Activated CD4-positive, alpha-beta memory T cell treated with anti-CD3 and anti-CD28 coated beads for 36 hours (primary cell): ENCODE measurements at regions not wholly inside any gene's neighbourhood (a gene's known extent, or its start where the extent isn't known, plus 50 kb on each side); places are given as distances from the start of the nearest gene placed in this dataset.

Source experiments
- CTCF ChIA-PET: fragments of 350-600 bp; sonication (Branson Sonifier 250); formaldehyde crosslinking; loops from one replicate; lab custom pipeline; 2021; ENCODE audit warnings: antibody characterized with exemption, inconsistent platforms; lab: Charles Lee
- POLR2A ChIA-PET: fragments of 350-600 bp; sonication (Branson Sonifier 250); formaldehyde crosslinking; loops from one replicate; lab custom pipeline; 2021; ENCODE audit warnings: antibody characterized with exemption; lab: Charles Lee
- DNase-seq: peaks from one replicate; pipeline ENCODE4 v3.0.0-alpha.2; 2020
- H3K27ac Mint-ChIP-seq: one replicate; pipeline ENCODE4 v1.8.0; 2021; ENCODE audit warnings: mixed read lengths
- H3K27me3 Mint-ChIP-seq: one replicate; pipeline ENCODE4 v1.8.0; 2021; ENCODE audit warnings: mixed read lengths
- H3K36me3 Mint-ChIP-seq: one replicate; pipeline ENCODE4 v1.8.0; 2021; ENCODE audit warnings: mixed read lengths
- H3K4me1 Mint-ChIP-seq: one replicate; pipeline ENCODE4 v1.8.0; 2021; ENCODE audit warnings: low read depth, mixed read lengths
- H3K4me3 Mint-ChIP-seq: one replicate; pipeline ENCODE4 v1.8.0; 2021; ENCODE audit warnings: mild to moderate bottlenecking, mixed read lengths
- H3K9me3 Mint-ChIP-seq: one replicate; pipeline ENCODE4 v1.8.0; 2021; ENCODE audit warnings: mixed read lengths
- intact Hi-C: fragments of 100-400 bp; cut with micrococcal nuclease; formaldehyde crosslinking; loops from one replicate; pipeline ENCODE4 v1.15.1; 2023

- H3K9me3 Mint-ChIP-seq, result peaks cover 29% of the 10 kb centered on the region
- intact Hi-C loops, result no loop called here
- no peak overlapping the region for H3K27ac Mint-ChIP-seq
- POLR2A ChIA-PET, result no interaction called here
- no peak overlapping the region for H3K4me3 Mint-ChIP-seq
- CTCF ChIA-PET, result no interaction called here
- H3K4me1 Mint-ChIP-seq, result no peaks in the 10 kb centered on the region
- H3K36me3 Mint-ChIP-seq, result peaks cover 2% of the 10 kb centered on the region
- no peak for DNase-seq
- peaks cover 4% of the 10 kb centered on the region for H3K27me3 Mint-ChIP-seq
Measured at GRCh38 chr1:115577513-115577912, 64.3 kb upstream of the VANGL1 start.

GRCh38 chr1:115575661-115576060 lies 66.1 kb upstream of the VANGL1 start:
- no peak for DNase-seq
- CTCF ChIA-PET, result no interaction called here
- H3K4me3 Mint-ChIP-seq, result no peak overlapping the region
- intact Hi-C loops, result no loop called here
- peaks cover 33% of the 10 kb centered on the region for H3K9me3 Mint-ChIP-seq
- H3K36me3 Mint-ChIP-seq, result peaks cover 2% of the 10 kb centered on the region
- H3K27ac Mint-ChIP-seq, result no peak overlapping the region
- peaks cover 4% of the 10 kb centered on the region for H3K27me3 Mint-ChIP-seq
- POLR2A ChIA-PET, result no interaction called here
- no peaks in the 10 kb centered on the region for H3K4me1 Mint-ChIP-seq

GRCh38 chr1:115572710-115573109 lies 69.1 kb upstream of the VANGL1 start:
- H3K9me3 Mint-ChIP-seq, result peaks cover 25% of the 10 kb centered on the region
- CTCF ChIA-PET, result interaction anchor here (0.7 kb wide), 1 partner anchor 406 kb away, joined by 6 read pairs; no protein-coding TSS in a partner anchor
- POLR2A ChIA-PET, result no interaction called here
- no peak overlapping the region for H3K27ac Mint-ChIP-seq
- H3K36me3 Mint-ChIP-seq, result peaks cover 2% of the 10 kb centered on the region
- no peak for DNase-seq
- H3K4me3 Mint-ChIP-seq, result no peak overlapping the region
- H3K27me3 Mint-ChIP-seq, result peaks cover 1% of the 10 kb centered on the region
- intact Hi-C loops, result no loop called here
- no peaks in the 10 kb centered on the region for H3K4me1 Mint-ChIP-seq

- Mint-ChIP-seq H3K27ac (no peak overlapping the region), H3K36me3 (no peaks in the 10 kb centered on the region), H3K4me3 (no peak overlapping the region), H3K9me3 (peaks cover 16% of the 10 kb centered on the region), H3K4me1 (no peaks in the 10 kb centered on the region), H3K27me3 (peaks cover 17% of the 10 kb centered on the region)
- ChIA-PET CTCF (no interaction called here), POLR2A (no interaction called here)
- intact Hi-C loops, result no loop called here
- DNase-seq, result no peak
Measured at GRCh38 chr1:115567431-115567830, 74.3 kb upstream of the VANGL1 start.

GRCh38 chr1:115565791-115566190 lies 76.0 kb upstream of the VANGL1 start:
- POLR2A ChIA-PET, result no interaction called here
- no peak for DNase-seq
- CTCF ChIA-PET, result no interaction called here
- Mint-ChIP-seq H3K27me3 (peaks cover 22% of the 10 kb centered on the region), H3K4me1 (no peaks in the 10 kb centered on the region), H3K36me3 (no peaks in the 10 kb centered on the region), H3K4me3 (no peak overlapping the region), H3K9me3 (peaks cover 13% of the 10 kb centered on the region), H3K27ac (no peak overlapping the region)
- intact Hi-C loops, result no loop called here

- CTCF ChIA-PET, result no interaction called here
- POLR2A ChIA-PET, result no interaction called here
Measured at GRCh38 chr1:115565353-115565752, 76.4 kb upstream of the VANGL1 start.

GRCh38 chr1:115564201-115564600 lies 77.6 kb upstream of the VANGL1 start:
- Mint-ChIP-seq H3K27me3 (peaks cover 22% of the 10 kb centered on the region), H3K4me1 (no peaks in the 10 kb centered on the region), H3K27ac (no peak overlapping the region), H3K36me3 (no peaks in the 10 kb centered on the region), H3K4me3 (no peak overlapping the region), H3K9me3 (peaks cover 13% of the 10 kb centered on the region)
- POLR2A ChIA-PET, result no interaction called here
- DNase-seq, result no peak
- CTCF ChIA-PET, result no interaction called here
- intact Hi-C loops, result no loop called here

More at GRCh38 chr1:115565353-115565752, 76.4 kb upstream of the VANGL1 start:
- H3K9me3 Mint-ChIP-seq, result peaks cover 13% of the 10 kb centered on the region
- H3K36me3 Mint-ChIP-seq, result no peaks in the 10 kb centered on the region
- intact Hi-C loops, result no loop called here
- H3K4me3 Mint-ChIP-seq, result no peak overlapping the region
- no peaks in the 10 kb centered on the region for H3K4me1 Mint-ChIP-seq
- peaks cover 22% of the 10 kb centered on the region for H3K27me3 Mint-ChIP-seq
- DNase-seq, result no peak
- H3K27ac Mint-ChIP-seq, result no peak overlapping the region

GRCh38 chr1:115560027-115560426 lies 81.7 kb upstream of the VANGL1 start:
- intact Hi-C loops, result no loop called here
- no peak for DNase-seq
- Mint-ChIP-seq H3K4me3 (no peak overlapping the region), H3K9me3 (no peaks in the 10 kb centered on the region), H3K4me1 (no peaks in the 10 kb centered on the region), H3K27me3 (peaks cover 24% of the 10 kb centered on the region), H3K27ac (no peak overlapping the region), H3K36me3 (no peaks in the 10 kb centered on the region)
- POLR2A ChIA-PET, result no interaction called here
- CTCF ChIA-PET, result interaction anchor here (1.4 kb wide), 1 partner anchor 36 kb away, joined by 3 read pairs; no protein-coding TSS in a partner anchor

GRCh38 chr1:115558275-115558674 lies 83.5 kb upstream of the VANGL1 start:
- no peak for DNase-seq
- intact Hi-C loops, result no loop called here
- Mint-ChIP-seq H3K4me1 (no peaks in the 10 kb centered on the region), H3K27ac (no peak overlapping the region), H3K36me3 (no peaks in the 10 kb centered on the region), H3K27me3 (peaks cover 14% of the 10 kb centered on the region), H3K4me3 (no peak overlapping the region), H3K9me3 (no peaks in the 10 kb centered on the region)
- POLR2A ChIA-PET, result no interaction called here
- CTCF ChIA-PET, result interaction anchor here (1.4 kb wide), 1 partner anchor 37 kb away, joined by 3 read pairs; no protein-coding TSS in a partner anchor

- no peaks in the 10 kb centered on the region for H3K36me3 Mint-ChIP-seq
- H3K27ac Mint-ChIP-seq, result no peak overlapping the region
- H3K9me3 Mint-ChIP-seq, result no peaks in the 10 kb centered on the region
- no peaks in the 10 kb centered on the region for H3K4me1 Mint-ChIP-seq
- DNase-seq, result no peak
- ChIA-PET CTCF (no interaction called here), POLR2A (no interaction called here)
- intact Hi-C loops, result no loop called here
- peaks cover 12% of the 10 kb centered on the region for H3K27me3 Mint-ChIP-seq
- no peak overlapping the region for H3K4me3 Mint-ChIP-seq
Measured at GRCh38 chr1:115557715-115558114, 84.1 kb upstream of the VANGL1 start.

- Mint-ChIP-seq H3K4me1 (no peaks in the 10 kb centered on the region), H3K36me3 (no peaks in the 10 kb centered on the region), H3K27ac (no peak overlapping the region), H3K9me3 (no peaks in the 10 kb centered on the region), H3K27me3 (peaks cover 10% of the 10 kb centered on the region), H3K4me3 (no peak overlapping the region)
- ChIA-PET POLR2A (no interaction called here), CTCF (no interaction called here)
- intact Hi-C loops, result no loop called here
- no peak for DNase-seq
Measured at GRCh38 chr1:115556236-115556635, 85.5 kb upstream of the VANGL1 start.

- Mint-ChIP-seq H3K27ac (no peak overlapping the region), H3K36me3 (no peaks in the 10 kb centered on the region), H3K4me1 (no peaks in the 10 kb centered on the region), H3K9me3 (no peaks in the 10 kb centered on the region), H3K27me3 (peaks cover 9% of the 10 kb centered on the region), H3K4me3 (no peak overlapping the region)
- ChIA-PET CTCF (no interaction called here), POLR2A (no interaction called here)
- DNase-seq, result no peak
- intact Hi-C loops, result no loop called here
Measured at GRCh38 chr1:115555446-115555845, 86.3 kb upstream of the VANGL1 start.

- Mint-ChIP-seq H3K27ac (no peak overlapping the region), H3K4me3 (no peak overlapping the region), H3K4me1 (no peaks in the 10 kb centered on the region), H3K9me3 (no peaks in the 10 kb centered on the region), H3K27me3 (peaks cover 14% of the 10 kb centered on the region), H3K36me3 (no peaks in the 10 kb centered on the region)
- POLR2A ChIA-PET, result no interaction called here
- intact Hi-C loops, result no loop called here
- no peak for DNase-seq
- CTCF ChIA-PET, result interaction anchor here (1.1 kb wide), 1 partner anchor 48 kb away, joined by 4 read pairs; no protein-coding TSS in a partner anchor
Measured at GRCh38 chr1:115547696-115548095, 94.1 kb upstream of the VANGL1 start.
